GM20431 (cell line): ENCODE measurements at regions not wholly inside any gene's neighbourhood (a gene's known extent, or its start where the extent isn't known, plus 50 kb on each side); places are given as distances from the start of the nearest gene placed in this dataset.

Source experiments
- in situ Hi-C: fragments of 300-500 bp; cut with MseI, MboI; formaldehyde crosslinking; loops from one replicate; pipeline ENCODE4 v1.15.0; 2020; ENCODE audit warnings: low sequenced_read_pairs; ENCODE audit not compliant: unreplicated experiment

- in situ Hi-C loops: no loop called here
Observed at GRCh38 chr6:12419631-12420272, 129.6 kb downstream of the EDN1 start.

DNA sequence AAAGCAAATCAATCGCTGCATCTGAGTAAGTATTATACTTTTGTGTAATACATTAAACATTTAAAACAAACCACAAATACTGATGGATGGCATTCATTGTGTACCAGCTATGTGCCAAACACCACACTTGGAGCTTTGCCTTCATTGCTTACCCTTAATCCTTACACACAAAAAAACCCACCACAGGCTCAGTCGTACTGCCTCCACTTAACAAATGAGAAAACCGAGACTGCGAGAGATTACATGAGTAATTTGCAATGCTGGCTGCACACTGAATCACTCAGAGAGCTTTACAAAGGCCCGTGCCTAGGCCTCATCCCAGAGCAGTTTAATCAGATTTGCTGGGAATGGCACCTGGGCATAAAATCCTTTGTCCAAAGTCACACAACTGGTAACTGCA is 130.5 kb downstream of the EDN1 start:
- in situ Hi-C loops: no loop called here

- in situ Hi-C loops: no loop called here
Observed at GRCh38 chr6:12421596-12421995, 131.4 kb downstream of the EDN1 start.

- in situ Hi-C loops: no loop called here
Observed at GRCh38 chr6:12422848-12423247, 132.7 kb downstream of the EDN1 start.

- in situ Hi-C loops: no loop called here
Observed at GRCh38 chr6:12423832-12424231, 133.7 kb downstream of the EDN1 start.

DNA sequence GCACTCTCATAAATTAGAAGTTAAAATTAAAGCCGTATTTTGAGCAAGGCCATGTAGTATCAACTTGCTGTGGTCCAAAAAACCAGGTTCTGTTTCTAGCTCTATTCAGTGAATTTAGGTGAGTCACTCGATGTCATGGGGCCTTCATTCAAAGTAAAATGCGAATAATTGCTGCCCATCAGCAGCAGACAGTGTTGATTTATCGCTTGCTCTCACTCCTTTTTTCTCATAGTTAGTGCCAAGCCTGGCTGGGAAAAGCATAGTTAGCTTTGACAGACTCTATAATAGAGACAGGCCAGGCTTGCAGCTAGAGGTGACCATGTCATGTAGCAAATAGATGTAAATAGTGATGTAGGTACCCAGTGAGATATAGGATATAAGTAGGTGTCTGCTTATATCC is 136.0 kb downstream of the EDN1 start:
- in situ Hi-C loops: no loop called here

DNA sequence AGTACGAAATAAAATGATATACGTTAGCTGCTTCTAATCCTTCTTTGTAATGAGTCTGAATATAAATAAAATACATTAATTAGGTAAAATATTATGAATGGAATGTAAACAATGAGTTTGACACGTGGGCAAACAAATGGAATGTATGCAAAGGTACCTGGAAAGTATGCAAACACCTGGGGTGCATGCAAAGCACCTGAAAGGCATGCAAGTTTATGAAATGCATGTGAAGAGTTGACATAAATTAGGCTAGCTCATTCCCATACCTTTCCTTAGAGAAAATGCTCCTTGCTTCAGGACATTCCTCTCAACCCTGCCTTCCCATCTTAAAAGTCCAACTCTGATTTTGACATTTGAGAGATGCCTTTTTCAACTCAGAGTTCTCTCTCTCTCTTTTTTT is 140.9 kb downstream of the EDN1 start:
- in situ Hi-C loops: no loop called here

DNA sequence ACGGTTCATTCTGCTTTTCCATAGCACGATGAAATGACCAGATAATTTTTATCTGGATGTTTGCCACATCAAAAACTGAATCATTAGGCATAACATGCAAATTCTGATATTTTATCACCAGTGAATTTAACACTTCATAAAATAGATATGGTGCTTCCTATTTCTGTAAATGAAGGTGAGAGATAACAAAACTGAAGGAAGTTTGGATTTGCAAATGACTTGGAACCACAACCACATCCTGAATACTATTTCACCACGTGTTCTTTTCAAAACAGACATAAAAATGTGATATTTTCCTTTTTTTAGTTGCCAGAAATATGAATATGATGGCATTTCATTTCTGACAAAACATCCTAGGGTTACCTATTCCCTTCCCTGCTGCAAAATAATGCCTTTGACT is 146.1 kb downstream of the EDN1 start:
- in situ Hi-C loops: no loop called here

- in situ Hi-C loops: no loop called here
Observed at GRCh38 chr6:12436683-12437082, 146.5 kb downstream of the EDN1 start.

DNA sequence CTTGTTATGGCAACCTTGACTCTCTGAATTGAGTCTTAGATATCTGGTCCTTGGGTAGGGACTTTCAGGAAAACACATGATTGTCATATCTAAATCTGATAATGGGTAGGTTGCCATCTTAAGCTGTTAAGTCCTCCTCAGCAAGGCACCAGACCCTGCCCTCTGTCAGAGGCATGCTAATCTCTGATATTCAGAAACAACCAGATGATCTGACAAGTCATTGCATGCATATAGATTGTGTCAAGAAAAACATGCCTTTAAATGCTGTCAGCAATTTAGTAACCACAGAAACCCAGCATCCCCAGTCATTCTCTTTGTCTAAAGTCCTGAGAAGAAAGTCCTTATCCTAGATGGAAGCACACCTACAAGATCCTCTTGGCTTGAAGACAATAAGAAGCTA is 149.1 kb downstream of the EDN1 start:
- in situ Hi-C loops: no loop called here

DNA sequence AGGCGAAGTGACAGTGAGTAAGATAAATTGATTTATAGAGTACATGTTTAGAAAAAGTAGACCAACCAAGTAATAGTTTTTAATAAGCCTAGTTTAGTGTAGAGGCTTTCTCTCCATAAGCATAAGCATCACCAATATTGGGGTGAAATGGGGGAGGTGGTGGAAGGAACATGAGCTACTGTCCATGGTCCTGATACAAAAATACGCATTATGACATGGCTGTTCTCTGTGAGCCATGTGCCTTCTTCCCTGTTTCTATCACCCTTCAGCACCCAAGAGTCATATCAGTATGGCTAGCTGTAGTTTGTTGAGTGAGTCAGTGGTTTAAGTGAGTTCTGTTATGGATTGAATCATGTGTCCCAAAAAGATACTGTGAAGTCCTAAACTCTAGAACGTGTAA is 150.8 kb downstream of the EDN1 start:
- in situ Hi-C loops: no loop called here

- in situ Hi-C loops: no loop called here
Observed at GRCh38 chr6:12442455-12442854, 152.3 kb downstream of the EDN1 start.

DNA sequence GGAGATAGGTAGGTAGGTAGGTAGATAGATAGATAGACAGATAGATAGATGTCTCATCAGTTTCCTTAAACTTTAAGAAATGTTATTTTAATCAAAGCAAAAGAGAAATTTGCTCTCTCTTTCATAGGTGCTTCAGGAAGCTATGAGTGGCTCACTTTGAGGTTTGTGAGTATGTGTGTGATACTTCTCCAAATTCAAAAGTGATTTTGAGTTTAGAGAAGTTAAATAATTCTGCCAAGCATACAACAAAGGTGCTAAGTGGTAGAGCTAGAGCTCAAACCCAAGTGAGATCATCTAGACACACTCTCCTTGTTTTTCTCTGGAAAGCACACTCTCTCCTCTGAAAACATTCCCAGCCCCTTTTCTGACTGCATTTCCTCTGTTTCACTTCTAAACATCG is 156.2 kb downstream of the EDN1 start:
- in situ Hi-C loops: no loop called here

DNA sequence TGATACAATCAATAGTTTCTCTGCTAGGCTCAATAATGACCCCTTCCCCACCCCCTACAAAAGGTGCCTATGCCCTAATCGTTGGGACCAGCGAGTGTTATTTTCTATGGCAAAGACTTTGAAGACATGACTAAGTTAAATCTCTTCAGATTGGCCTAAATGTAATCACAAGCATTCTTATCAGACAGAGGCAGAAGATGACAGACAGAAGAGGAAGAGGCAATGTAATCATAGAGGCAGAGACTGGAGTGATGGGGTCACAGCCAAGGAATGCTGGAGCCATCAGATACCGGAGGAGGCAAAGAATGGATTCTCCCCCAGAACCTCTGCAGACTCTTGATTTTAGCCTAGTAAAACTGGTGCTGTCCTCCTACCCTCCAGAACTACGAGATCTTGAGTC is 159.3 kb downstream of the EDN1 start:
- in situ Hi-C loops: no loop called here

- in situ Hi-C loops: no loop called here
Observed at GRCh38 chr6:12450467-12450866, 160.3 kb downstream of the EDN1 start.

GRCh38 chr6:12456343-12456742 is 166.2 kb downstream of the EDN1 start:
- in situ Hi-C loops: no loop called here

GRCh38 chr6:12457094-12457493 is 166.9 kb downstream of the EDN1 start:
- in situ Hi-C loops: no loop called here

- in situ Hi-C loops: no loop called here
Observed at GRCh38 chr6:12458558-12458957, 168.4 kb downstream of the EDN1 start.

GRCh38 chr6:12459945-12460661 is 169.9 kb downstream of the EDN1 start:
- in situ Hi-C loops: no loop called here

- in situ Hi-C loops: no loop called here
Observed at GRCh38 chr6:12467706-12468670, 177.8 kb downstream of the EDN1 start.

GRCh38 chr6:12472601-12473038 is 182.5 kb downstream of the EDN1 start:
- in situ Hi-C loops: no loop called here
